CD1c-positive myeloid dendritic cell (primary cell): ENCODE measurements at regions not wholly inside any gene's neighbourhood (a gene's known extent, or its start where the extent isn't known, plus 50 kb on each side); places are given as distances from the start of the nearest gene placed in this dataset.
"Not testable (repeated sequence)": the region's sequence is repeated elsewhere in the genome, so short reads cannot be mapped to it uniquely, and the experiment has no call there.

Source experiments
- DNase-seq: peaks from one replicate; pipeline ENCODE4 v3.0.0-alpha.2; 2016; ENCODE audit errors: extremely low spot score

- DNase-seq = no peak
These were observed 181.9 kb upstream of the HAAO start for GRCh38 chr2:42974169-42974720.

GRCh38 chr2:42973726-42974125 lies 181.3 kb upstream of the HAAO start:
- DNase-seq = peak; percentile 28

GRCh38 chr2:42972933-42973516 lies 180.6 kb upstream of the HAAO start:
- DNase-seq = not testable (repeated sequence)

- no peak for DNase-seq
These were observed 179.8 kb upstream of the HAAO start for GRCh38 chr2:42971947-42972736.

- DNase-seq = no peak
These were observed 179.0 kb upstream of the HAAO start for GRCh38 chr2:42971381-42971780.

- no peak for DNase-seq
These were observed 177.8 kb upstream of the HAAO start for GRCh38 chr2:42970151-42970550.

GRCh38 chr2:42969231-42970150 lies 177.1 kb upstream of the HAAO start:
- no peak for DNase-seq

- peak; percentile 22 for DNase-seq
These were observed 175.7 kb upstream of the HAAO start for GRCh38 chr2:42967959-42968674.

- no peak for DNase-seq
These were observed 173.5 kb upstream of the HAAO start for GRCh38 chr2:42965910-42966309.

GRCh38 chr2:42965196-42965595 lies 172.8 kb upstream of the HAAO start:
- no peak for DNase-seq

- DNase-seq = no peak
These were observed 172.2 kb upstream of the HAAO start for GRCh38 chr2:42964439-42965083.

GRCh38 chr2:42963452-42964068 lies 171.2 kb upstream of the HAAO start:
- no peak for DNase-seq

GRCh38 chr2:42962508-42962953 lies 170.1 kb upstream of the HAAO start:
- no peak for DNase-seq

GRCh38 chr2:42961961-42962360 lies 169.6 kb upstream of the HAAO start:
- DNase-seq = no peak

- no peak for DNase-seq
These were observed 169.0 kb upstream of the HAAO start for GRCh38 chr2:42961385-42961811.

GRCh38 chr2:42960842-42961180 lies 168.4 kb upstream of the HAAO start:
- no peak for DNase-seq

- no peak for DNase-seq
These were observed 167.8 kb upstream of the HAAO start for GRCh38 chr2:42960002-42960841.

GRCh38 chr2:42959234-42960001 lies 167.0 kb upstream of the HAAO start:
- DNase-seq = no peak

GRCh38 chr2:42958741-42959233 lies 166.4 kb upstream of the HAAO start:
- no peak for DNase-seq
